ENCODE measurements at regions not wholly inside any gene's neighbourhood (a gene's known extent, or its start where the extent isn't known, plus 50 kb on each side); places are given as distances from the start of the nearest gene placed in this dataset.
"Not testable (repeated sequence)": the region's sequence is repeated elsewhere in the genome, so short reads cannot be mapped to it uniquely, and the experiment has no call there.

DNA sequence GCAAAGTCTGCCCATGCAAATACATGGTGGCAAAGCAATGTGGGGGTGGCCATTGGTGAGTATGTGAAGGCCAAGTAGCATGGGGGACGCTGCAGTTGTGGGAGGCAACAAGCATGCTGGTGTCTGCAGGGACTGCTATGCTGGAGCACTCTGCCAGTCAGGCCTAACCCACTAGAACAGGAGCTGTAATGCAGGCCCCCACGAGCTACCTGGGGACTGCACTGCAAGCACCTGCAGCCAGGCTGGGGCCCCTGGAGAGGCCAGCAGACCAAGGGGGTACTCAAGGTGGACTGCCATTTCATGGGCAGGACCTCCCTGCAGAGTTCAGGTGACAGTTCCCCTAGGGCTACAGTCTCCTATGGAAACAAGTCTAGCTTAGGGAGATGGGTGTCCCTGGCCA, 183.8 kb upstream of the PDE4D start:
- DNase-seq (ENCODE audit: low spot score): no peak

DNA sequence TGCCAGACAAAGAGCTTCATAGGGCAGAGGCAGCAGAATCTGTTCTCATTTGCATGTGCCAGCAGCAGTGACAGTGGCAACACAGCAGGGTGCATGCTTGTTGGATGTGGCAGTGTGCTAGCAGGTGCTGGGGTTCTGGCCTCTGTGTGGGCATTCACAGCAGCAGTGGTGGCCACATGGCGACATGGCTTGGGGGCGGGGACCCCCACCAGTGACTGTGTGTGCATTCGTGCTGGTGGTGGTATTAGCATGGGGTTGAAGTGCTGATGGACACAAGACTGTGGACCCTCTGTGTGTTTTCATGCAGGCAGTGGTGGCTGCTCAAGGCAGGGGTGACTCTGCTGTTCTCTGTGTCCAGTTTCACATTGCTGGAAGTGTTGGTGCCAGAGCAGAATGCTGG, 183.2 kb upstream of the PDE4D start:
- no peak for DNase-seq (ENCODE audit: low spot score)

DNA sequence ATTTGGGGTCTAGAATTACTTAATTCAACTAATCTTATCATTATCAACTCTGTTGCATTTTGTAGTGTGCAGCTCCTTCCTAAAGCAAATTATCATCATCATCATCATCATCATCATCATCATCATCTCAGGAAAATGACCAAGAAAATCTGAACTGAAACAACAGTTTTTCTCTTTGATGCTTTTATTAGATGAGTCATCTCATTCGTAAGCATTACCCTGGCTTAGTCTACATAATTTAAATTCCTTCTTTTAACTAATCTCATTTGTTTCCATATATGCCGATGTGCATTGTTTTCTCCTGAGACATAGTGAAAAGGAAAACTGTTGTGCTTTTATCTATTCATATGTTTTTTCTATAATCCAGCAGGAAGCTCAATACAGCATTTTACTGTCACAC, 173.0 kb upstream of the PDE4D start:
- DNase-seq (ENCODE audit: low spot score): no peak

DNA sequence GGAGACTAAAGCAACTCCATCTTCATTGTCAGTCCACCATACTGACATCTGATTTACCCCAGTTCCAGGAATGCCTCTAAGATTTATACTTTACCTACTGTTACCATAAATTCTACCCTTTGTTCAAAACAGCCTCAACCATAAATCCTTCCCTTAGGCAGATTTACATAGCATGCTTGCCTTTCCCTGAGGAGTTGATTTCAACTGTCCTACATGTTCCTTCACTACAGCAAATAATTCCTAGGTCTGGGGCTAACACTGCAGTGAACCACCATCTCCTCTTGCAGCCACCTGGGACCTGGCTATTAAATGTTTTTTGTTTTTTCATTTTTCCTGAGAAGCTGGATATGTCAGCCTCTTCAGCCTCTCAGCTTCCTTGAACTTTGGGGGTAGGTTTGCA, 166.9 kb upstream of the PDE4D start:
- no peak for DNase-seq (ENCODE audit: low spot score)

DNA sequence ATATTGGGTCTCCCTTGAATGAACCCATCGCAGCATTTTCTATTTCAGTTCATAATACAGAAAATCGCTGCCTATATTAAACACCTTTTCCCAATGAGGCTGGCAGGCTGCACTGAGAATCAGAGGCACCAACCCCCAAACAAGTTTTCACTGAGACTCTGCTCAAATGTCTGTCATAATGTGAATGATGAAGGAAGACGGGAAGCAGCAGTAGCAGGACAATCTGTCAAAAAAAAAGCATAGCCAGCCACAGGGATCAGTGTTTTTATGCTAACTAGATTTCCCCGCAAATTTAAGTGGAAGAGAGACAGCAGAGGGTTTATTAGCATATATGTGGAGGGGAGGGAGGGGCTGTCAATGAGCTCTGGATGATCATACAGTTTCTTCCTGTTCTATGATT, 162.7 kb upstream of the PDE4D start:
- no peak for DNase-seq (ENCODE audit: low spot score)

DNA sequence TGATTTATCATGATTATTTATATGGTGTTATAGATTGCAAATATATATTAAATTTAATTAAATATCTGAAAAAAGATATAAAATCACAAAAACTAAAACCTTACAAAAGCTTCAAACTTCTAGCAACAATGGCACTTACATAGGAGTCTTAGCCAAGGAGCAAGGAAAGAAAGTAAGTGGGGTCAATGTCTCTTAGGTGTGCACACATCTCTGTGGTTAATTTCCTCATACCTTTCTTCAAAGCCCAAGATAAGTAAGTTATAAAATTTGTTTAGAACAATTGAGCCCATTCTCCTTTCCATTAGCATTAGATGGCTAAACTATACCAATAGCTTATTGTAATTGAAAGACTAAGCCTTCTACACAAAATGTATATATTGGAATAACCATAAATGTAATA, 161.6 kb upstream of the PDE4D start:
- no peak for DNase-seq (ENCODE audit: low spot score)

DNA sequence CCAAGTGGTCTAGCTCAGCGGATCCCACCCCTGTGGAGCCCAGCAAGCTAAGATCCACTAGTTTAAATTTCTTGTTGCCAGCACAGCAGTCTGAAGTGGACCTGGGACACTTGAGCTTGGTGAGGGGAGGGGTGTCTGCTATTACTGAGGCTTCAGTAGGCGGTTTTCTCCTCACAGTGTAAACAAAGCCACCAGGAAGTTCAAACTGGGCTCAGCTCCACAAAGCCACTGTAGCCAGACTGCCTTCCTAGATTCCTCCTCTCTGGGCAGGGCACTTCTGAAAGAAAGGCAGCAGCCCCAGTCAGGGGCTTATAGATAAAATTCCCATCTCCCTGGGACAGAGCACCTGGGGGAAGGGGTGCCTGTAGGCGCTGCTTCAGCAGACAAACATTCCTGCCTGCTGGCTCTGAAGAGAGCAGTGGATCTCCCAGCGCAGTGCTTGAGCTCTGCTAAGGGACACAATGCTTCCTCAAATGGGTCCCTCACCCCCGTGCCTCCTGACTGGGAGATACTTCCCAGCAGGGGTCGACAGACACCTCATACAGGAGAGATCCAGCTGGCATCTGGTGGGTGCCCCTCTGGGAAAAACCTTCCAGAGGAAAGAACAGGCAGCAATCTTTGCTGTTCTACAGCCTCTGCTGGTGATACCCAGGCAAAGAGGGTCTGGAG, 148.6 kb upstream of the PDE4D start:
- not testable (repeated sequence) for DNase-seq (ENCODE audit: low spot score)

DNA sequence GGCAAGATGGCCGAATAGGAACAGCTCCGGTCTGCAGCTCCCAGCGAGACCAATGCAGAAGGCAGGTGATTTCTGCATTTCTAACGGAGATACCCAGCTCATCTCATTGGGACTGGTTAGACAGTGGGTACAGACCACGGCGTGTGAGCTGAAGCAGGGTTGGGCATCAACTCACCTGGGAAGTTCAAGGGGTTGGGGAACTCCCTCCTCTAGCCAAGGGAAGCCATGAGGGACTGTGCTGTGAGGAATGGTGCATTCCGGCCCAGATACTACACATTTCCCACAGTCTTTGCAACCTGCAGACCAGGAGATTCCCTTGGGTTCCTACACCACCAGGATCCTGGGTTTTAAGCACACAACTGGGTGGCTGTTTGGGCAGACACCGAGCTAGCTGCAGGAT, 148.0 kb upstream of the PDE4D start:
- not testable (repeated sequence) for DNase-seq (ENCODE audit: low spot score)

DNA sequence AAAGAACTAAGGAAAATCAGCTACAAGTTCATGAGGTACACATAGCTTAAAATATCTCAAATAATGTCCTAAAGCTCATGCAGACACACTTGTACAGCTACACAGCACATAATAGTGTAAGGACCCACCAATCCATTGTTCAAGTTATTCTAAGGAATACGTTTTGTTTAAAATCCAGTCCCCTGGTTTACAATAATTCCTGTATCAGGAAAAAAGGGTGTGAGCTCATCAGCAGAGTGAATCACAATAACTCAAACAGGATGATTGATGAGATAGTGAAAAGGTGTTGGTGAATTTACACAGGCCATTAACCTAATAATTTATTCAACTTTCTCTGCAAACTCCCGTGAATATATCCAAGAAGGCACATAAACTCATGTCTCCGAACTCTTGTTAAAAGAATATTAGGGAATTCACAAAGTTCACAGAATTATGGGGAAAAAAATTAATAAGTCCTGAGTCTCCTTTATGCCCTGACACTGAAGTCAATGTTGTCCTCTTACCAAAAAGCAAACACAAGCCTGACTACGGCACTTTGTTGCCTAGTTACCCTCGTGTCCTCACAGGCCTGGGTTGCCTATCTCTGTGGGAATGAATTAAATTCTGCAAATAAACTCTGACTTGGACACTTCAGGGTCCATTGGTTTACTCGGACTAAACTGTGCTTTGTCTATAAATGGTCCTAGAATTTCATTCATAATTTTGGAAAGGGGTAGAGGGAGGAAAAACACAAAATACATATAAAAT, 142.8 kb upstream of the PDE4D start:
- DNase-seq (ENCODE audit: low spot score): no peak

DNA sequence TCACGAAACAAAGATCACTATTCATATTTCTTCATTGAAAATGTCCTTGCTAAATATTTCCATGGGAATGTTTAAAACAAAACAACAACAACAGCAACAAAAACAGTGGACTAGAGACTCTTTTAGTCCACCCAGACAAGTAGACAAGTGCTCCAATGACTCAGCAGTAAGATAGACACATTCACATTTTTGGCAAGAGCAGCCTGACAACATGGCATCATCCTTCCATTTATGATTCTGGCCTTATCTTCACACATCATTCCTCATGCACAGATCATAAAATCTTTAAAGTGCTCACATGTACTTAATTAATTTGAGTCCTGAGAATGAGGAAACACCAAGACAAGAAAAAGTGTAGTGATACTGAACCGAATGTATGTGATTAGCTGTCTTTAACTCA, 132.6 kb upstream of the PDE4D start:
- DNase-seq (ENCODE audit: low spot score): no peak

DNA sequence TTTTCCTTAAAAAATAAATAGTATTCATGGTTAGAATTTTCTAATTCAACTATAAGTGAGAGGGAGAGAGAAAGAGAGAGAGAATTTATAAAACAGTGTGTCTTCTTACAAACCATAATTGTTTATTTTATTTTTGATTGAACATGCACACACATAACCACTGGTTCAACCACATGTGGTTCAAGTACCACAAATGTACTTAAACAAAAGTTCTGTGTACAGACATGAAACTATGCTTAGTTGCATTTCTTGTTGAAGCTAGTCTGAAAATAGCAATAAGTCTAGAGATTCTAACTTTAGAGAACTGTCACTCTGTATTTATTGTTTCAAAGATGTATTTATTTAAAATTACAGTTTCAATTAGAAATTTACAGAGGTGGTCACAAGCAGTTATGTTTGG, 130.6 kb upstream of the PDE4D start:
- no peak for DNase-seq (ENCODE audit: low spot score)

DNA sequence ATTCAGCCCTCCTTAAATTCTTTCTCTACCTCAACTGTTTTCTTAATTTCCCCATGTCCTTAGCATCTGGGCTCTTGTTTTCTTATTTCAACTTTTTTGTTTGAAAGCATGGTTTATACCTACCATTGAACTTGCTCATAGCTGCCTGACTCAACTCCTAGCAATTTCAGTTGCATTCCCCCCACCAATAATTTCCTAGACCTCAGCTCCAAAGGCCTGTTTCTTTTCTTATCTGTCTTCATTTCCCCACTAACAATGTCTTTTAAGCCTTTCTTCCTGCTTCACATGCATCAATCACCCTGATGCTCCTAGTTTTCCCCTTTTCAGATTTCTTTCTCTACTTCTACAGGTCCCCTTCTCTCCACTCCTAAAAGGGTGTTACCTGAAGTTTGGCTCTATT, 129.7 kb upstream of the PDE4D start:
- DNase-seq (ENCODE audit: low spot score): no peak

DNA sequence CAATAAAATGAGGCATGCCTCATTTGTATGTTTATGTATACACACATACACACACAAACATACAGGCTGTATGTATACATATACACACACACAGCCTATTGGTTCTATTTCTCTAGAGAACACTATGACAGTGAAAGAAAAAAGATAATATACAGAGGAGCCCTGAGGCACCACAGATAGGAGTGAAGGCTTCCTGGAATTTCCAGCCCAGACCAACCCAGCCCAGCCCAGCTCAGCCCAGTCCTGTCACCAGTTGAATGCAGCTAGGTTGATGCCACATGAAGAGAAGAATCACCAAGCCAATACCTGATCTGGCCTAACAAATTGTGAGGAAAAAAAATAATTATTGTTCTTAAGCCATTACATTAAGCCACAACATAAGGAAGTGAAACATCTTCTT, 126.9 kb upstream of the PDE4D start:
- no peak for DNase-seq (ENCODE audit: low spot score)

DNA sequence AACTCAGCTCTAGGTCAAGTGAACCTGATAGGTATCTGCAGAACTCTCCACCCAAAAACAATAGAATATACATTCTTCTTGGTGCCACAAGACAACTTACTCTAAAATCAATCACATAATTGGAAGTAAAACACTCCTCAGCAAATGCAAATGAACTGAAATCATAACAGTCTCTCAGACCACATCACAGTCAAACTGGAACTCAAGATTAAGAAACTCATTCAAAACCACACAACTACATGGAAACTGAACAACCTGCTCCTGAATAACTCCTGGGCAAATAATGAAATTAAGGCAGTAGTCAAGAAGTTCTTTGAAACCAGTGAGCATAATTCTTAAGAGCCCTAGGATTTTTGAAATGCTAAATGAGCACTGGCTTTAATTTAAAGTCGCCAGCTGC, 125.4 kb upstream of the PDE4D start:
- DNase-seq (ENCODE audit: low spot score): not testable (repeated sequence)

DNA sequence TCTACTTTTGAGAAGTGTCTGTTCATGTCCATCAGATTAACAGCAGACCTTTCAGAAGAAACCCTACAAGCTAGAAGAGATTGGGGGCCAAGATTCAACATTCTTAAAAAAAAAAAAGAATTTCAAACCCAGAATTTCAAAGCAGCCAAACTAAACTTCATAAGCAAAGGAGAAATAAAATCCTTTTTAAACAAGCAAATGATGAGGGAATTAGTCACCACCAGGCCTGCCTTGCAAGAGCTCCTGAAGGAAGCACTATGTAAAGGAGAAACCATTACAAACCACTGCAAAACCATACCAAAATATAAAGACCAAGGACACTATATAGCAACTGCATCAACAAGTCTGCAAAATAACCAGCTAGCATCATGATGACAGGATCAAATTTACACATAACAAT, 124.6 kb upstream of the PDE4D start:
- no peak for DNase-seq (ENCODE audit: low spot score)

DNA sequence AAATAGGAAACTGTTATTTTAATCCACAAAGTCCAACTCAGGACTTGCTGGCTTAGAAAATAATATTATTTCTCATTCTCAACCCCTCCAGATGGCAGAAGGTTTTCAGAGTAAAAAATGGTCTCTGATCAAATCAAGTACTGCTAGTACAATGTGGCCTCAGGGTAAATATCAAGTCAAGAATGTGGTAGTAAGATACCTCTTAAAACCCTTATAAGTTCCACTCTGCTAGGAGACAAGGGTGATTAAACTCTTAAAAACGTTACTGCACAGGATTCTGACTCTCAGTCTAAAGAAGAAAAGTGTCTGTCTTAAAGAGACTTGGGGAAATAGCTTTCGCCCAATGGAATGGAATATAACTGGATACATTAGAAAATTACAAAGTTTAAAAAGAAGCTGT, 120.8 kb upstream of the PDE4D start:
- DNase-seq (ENCODE audit: low spot score): no peak

DNA sequence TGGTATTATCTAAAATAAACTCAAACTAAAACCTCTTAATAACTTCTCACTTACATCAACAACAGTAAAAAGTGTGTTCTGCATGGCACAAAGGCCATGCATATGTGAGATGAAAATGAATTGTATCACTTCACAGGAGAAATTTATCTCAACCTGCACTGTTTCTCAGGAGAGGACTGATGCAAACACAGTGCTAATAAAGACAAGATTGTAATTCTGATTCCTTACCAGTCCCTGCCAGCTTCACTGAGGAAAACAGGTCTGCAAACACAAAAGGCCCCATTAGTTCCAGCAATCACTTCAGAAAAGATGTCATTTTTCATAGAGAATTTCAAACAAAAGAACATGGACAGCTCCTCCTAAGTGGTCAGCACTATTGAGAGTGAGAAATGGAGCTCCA, 117.3 kb upstream of the PDE4D start:
- no peak for DNase-seq (ENCODE audit: low spot score)

DNA sequence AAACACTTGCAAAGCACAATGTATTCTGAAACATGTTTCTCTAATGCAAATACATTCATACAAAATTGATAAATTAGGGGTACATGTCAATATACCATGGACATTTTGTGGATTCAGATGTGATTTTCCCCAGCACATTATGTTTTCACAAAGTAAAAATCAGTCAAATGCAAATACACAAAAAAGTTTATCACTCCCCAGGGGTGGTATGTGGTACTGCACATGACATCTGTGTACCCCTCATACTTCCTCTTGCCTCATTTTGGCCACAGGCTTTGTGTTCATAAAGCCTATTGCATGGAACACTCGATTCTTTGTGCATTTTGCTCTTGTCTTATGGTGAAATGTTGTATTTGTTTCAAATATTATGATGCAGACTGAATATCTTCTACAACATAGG, 116.8 kb upstream of the PDE4D start:
- no peak for DNase-seq (ENCODE audit: low spot score)

DNA sequence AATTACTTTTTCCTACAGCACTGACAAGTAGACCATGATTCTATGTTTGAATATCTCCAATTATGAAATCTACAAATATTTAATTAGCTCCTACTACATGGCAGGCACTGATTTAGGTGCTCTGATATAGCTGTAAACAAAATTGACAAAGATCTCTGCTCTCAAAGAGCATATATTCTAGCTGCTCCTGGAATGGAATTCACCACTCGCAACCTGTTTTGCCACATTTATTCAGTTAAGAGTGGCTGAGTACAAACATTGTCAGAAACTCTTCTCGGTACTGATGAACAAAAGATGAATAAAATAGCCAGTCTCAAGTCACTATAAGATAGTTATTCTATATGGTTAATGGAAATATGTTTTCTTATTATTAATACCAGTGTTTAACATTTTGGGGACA, 114.2 kb upstream of the PDE4D start:
- no peak for DNase-seq (ENCODE audit: low spot score)

DNA sequence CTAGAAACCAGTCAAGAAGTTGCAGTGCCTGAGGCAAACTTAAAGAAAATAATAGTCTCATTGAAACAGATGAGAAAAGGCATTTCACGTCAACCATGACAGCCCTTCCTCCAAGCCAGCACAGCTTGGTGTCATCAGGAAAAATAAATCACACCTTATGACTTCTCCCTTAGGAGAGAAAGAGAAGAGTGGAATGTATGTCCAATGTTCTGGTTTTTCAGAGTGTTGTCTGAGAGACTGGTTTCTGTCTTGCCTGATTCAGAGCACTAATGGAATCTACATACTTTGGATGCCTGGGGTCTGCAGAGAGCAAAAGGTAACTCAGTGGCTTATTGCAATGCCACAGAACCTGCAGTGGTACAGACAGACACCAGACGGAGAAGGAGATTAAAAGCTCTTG, 105.5 kb upstream of the PDE4D start:
- no peak for DNase-seq (ENCODE audit: low spot score)

DNA sequence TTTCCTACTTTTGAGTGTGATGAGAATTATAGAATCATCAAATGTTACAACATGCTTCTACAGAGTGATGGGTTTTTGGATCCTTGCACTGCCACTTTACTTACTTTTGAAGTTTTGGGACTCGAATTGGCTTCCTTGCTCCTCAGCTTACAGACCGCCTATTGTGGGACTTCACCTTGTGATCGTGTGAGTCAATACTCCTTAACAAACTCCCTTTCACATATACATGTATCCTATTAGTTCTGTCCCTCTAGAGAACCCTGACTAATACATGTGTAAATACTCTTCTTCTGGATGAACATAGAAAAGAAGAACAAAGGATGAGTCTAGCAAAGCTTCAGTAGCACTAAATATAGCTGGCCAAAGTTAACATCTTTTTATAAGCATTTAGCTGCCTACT, 98.7 kb upstream of the PDE4D start:
- no peak for DNase-seq (ENCODE audit: low spot score)

DNA sequence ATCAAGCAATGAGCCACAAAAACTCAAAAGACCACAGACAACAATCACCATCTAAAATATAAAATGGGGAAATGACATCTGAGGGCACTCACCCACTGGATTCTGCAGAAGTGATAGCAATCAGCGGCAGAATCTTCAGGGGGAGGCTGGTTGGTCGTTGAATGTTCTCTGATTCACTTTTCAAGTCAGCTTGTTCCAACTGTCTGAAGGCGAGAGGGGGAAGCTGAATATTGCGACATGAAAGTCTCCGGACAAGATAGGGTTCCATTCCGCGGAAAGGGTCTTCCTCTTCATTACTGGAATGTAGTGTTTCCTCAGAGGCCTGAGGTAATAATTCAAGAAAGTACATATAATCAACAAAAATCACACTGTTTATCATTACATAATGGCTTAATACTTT, 94.9 kb upstream of the PDE4D start:
- DNase-seq (ENCODE audit: low spot score): no peak

DNA sequence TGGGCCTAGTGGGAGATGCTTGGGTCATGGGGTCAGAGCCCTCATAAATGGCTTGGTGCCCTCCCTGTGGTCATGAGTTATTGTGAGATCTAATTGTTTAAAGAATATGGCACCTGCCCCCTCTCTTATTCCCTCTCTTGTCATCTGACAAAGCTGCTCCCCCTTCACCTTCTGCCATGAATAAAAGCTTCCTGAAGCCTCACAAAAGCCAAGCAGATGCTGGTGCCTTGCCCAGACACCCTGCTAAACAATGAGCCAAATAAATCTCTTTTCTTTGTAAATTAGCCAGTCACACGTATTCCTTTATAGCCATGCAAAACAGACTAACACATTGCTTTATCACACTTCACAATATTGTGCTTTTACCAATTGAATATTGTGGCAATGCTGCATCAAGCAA, 82.8 kb upstream of the PDE4D start:
- no peak for DNase-seq (ENCODE audit: low spot score)

DNA sequence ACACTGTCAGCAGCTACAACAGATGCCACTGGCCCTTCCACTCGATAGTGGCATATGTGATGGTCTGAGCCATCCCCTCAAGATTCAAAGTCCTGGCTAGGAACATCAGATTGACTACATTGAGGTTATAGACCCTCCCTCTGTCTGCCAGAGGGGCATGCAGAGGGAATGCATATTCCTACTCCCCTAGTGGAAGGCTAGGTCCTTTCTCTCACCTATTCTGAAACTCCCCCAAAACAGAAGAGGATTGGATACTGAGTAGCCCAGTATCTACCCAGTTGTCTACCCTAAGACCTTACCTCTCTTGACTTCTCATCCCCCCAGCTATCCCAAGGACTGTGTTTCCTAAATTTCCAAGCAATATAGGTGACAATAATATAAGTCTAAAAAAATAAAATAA, 78.5 kb upstream of the PDE4D start:
- no peak for DNase-seq (ENCODE audit: low spot score)

Measured in activated CD4-positive, alpha-beta T cell treated with anti-CD3 and anti-CD28 coated beads, Interleukin-2, Interleukin-4, amounts not matched to agents 100 ng/mL and 50 ng/mL, durations not matched to agents 16 hours and 8 hours (primary cell).